ENCODE measurements at regions not wholly inside any gene's neighbourhood (a gene's known extent, or its start where the extent isn't known, plus 50 kb on each side); places are given as distances from the start of the nearest gene placed in this dataset.

GRCh38 chr16:13558752-13559151 is 361.2 kb upstream of the ERCC4 start:
- H3K4me3 ChIP-seq: no peak overlapping the region
- H3K4me1 ChIP-seq: no peaks in the 10 kb centered on the region
- no peak overlapping the region for H3K27ac ChIP-seq (replicated peaks in 1 of 4)
- DNase-seq (ENCODE audit: extremely low spot score): peak; percentile 57
- 82% methylated on average over 4 of the region's 4 CpGs for WGBS
- TF ChIP-seq EP300 (IDR thresholded peaks at IDR 0.05) (no peak), POLR2AphosphoS5 (IDR thresholded peaks at IDR 0.05) (no peak), POLR2A (IDR thresholded peaks at IDR 0.05; ENCODE audit: low read depth) (no peak)
- TF ChIP-seq, protein P1, sequence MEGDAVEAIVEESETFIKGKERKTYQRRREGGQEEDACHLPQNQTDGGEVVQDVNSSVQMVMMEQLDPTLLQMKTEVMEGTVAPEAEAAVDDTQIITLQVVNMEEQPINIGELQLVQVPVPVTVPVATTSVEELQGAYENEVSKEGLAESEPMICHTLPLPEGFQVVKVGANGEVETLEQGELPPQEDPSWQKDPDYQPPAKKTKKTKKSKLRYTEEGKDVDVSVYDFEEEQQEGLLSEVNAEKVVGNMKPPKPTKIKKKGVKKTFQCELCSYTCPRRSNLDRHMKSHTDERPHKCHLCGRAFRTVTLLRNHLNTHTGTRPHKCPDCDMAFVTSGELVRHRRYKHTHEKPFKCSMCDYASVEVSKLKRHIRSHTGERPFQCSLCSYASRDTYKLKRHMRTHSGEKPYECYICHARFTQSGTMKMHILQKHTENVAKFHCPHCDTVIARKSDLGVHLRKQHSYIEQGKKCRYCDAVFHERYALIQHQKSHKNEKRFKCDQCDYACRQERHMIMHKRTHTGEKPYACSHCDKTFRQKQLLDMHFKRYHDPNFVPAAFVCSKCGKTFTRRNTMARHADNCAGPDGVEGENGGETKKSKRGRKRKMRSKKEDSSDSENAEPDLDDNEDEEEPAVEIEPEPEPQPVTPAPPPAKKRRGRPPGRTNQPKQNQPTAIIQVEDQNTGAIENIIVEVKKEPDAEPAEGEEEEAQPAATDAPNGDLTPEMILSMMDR (IDR thresholded peaks at IDR 0.05): no peak
- intact Hi-C loops (cut with DNase I): loop anchor here (10.0 kb wide), 1 partner anchor 56 kb away; no protein-coding TSS in a partner anchor
- no peaks in the 10 kb centered on the region for H3K36me3 ChIP-seq
- H3K9me3 ChIP-seq: no peaks in the 10 kb centered on the region
- peaks cover 0 to 2% (median 0%) of the 10 kb centered on the region in 4 donors for H3K27me3 ChIP-seq

DNA sequence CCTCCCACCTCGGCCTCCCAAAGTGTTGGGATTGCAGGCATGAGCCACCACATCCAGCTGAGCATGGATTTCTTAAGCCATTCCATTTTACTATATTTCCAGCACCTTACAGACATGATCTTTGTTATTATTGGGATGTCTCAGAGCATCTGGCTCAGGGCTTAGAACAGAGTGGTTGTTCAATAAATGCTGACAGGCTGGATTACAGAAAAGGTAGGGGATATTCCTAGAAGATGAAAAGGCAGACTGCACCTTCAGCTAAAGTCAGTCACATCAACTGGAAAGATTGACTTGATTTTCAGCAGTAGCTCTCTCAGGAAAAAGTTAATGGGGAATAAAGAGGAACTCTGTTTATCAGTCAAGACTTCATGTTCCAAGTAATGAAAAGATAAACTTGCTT is 360.3 kb upstream of the ERCC4 start:
- no peak for TF ChIP-seq POLR2AphosphoS5 (IDR thresholded peaks at IDR 0.05)
- TF ChIP-seq EP300 (IDR thresholded peaks at IDR 0.05): no peak
- TF ChIP-seq POLR2A (IDR thresholded peaks at IDR 0.05; ENCODE audit: low read depth): no peak
- Histone ChIP-seq H3K36me3 (no peaks in the 10 kb centered on the region), H3K27me3 (peaks cover 0 to 2% (median 0%) of the 10 kb centered on the region in 4 donors), H3K4me1 (no peaks in the 10 kb centered on the region), H3K9me3 (no peaks in the 10 kb centered on the region), H3K4me3 (no peak overlapping the region), H3K27ac (replicated peaks in 1 of 4) (no peak overlapping the region)
- WGBS: 82% methylated on average over 1 of the region's 1 CpG
- intact Hi-C loops (cut with DNase I): loop anchor here (10.0 kb wide), 1 partner anchor 55 kb away; no protein-coding TSS in a partner anchor
- DNase-seq (ENCODE audit: extremely low spot score): peak; percentile 26

GRCh38 chr16:13560151-13560550 is 359.8 kb upstream of the ERCC4 start:
- intact Hi-C loops (cut with DNase I): no loop called here
- WGBS: 76% methylated on average over 5 of the region's 5 CpGs
- Histone ChIP-seq H3K9me3 (no peaks in the 10 kb centered on the region), H3K4me3 (no peak overlapping the region), H3K4me1 (no peaks in the 10 kb centered on the region), H3K27ac (replicated peaks in 1 of 4) (no peak overlapping the region), H3K27me3 (peaks cover 0 to 2% (median 0%) of the 10 kb centered on the region in 4 donors), H3K36me3 (no peaks in the 10 kb centered on the region)
- no peak for TF ChIP-seq POLR2AphosphoS5 (IDR thresholded peaks at IDR 0.05)
- TF ChIP-seq, protein P1 (IDR thresholded peaks at IDR 0.05): no peak
- no peak for TF ChIP-seq EP300 (IDR thresholded peaks at IDR 0.05)
- TF ChIP-seq POLR2A (IDR thresholded peaks at IDR 0.05; ENCODE audit: low read depth): no peak
- peak; percentile 83 for DNase-seq (ENCODE audit: extremely low spot score)

GRCh38 chr16:13561291-13562070 is 358.5 kb upstream of the ERCC4 start:
- Histone ChIP-seq H3K9me3 (no peaks in the 10 kb centered on the region), H3K27ac (replicated peaks in 1 of 4) (no peak overlapping the region), H3K4me3 (no peak overlapping the region), H3K4me1 (no peaks in the 10 kb centered on the region), H3K36me3 (no peaks in the 10 kb centered on the region), H3K27me3 (peaks cover 0 to 2% (median 0%) of the 10 kb centered on the region in 4 donors)
- intact Hi-C loops (cut with DNase I): no loop called here
- WGBS: 65% methylated on average over 10 of the region's 10 CpGs
- DNase-seq (ENCODE audit: extremely low spot score): peak; percentile 57
- TF ChIP-seq POLR2AphosphoS5 (IDR thresholded peaks at IDR 0.05): no peak
- TF ChIP-seq EP300 (IDR thresholded peaks at IDR 0.05): no peak
- TF ChIP-seq POLR2A (IDR thresholded peaks at IDR 0.05; ENCODE audit: low read depth): no peak
- TF ChIP-seq, protein P1 (IDR thresholded peaks at IDR 0.05): no peak

DNA sequence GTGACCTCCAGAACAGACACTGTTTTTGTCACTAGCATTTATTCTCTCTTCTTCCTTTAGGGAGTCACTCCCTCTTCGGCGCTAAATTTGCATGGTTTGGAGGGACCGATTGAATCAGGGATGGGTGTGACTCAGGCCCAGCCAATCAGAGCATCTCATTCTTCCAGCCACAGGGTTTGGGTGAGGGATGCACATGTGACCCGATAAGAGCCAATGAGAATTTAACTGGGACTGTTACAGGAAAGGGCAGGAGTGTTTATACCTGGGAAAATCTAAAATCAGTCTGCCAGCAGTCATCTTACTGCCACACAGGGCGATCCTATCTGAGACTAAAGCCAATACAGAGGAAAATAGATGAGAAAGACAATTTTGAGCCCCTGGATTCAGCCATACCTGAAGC is 351.2 kb upstream of the ERCC4 start:
- H3K4me3 ChIP-seq: no peak overlapping the region
- H3K27me3 ChIP-seq: no peaks in the 10 kb centered on the region
- no peak for TF ChIP-seq POLR2AphosphoS5 (IDR thresholded peaks at IDR 0.05)
- TF ChIP-seq EP300 (IDR thresholded peaks at IDR 0.05): no peak
- TF ChIP-seq, protein P1 (IDR thresholded peaks at IDR 0.05): no peak
- no peak for TF ChIP-seq POLR2A (IDR thresholded peaks at IDR 0.05; ENCODE audit: low read depth)
- DNase-seq (ENCODE audit: extremely low spot score): peak; percentile 68
- 96% methylated on average over 5 of the region's 5 CpGs for WGBS
- intact Hi-C loops (cut with DNase I): no loop called here
- H3K4me1 ChIP-seq: peaks cover 0 to under 1% (median 0%) of the 10 kb centered on the region in 4 donors
- H3K27ac ChIP-seq (replicated peaks in 1 of 4): no peak overlapping the region
- no peaks in the 10 kb centered on the region for H3K36me3 ChIP-seq
- no peaks in the 10 kb centered on the region for H3K9me3 ChIP-seq
